Peyer's patch (tissue), 4 donors: ENCODE measurements at regions not wholly inside any gene's neighbourhood (a gene's known extent, or its start where the extent isn't known, plus 50 kb on each side); places are given as distances from the start of the nearest gene placed in this dataset.

Experiments used
- DNase-seq, 3 donors: peaks; one replicate each; pipeline ENCODE4 v3.0.0-alpha.2; 2017 to 2019
- H3K27ac ChIP-seq, 4 donors: fragments of 200-600 bp; sonication (generic); one replicate each; pipeline ENCODE4 v1.5.1; 2016 to 2019
- H3K27me3 ChIP-seq, 2 donors: fragments of 200-600 bp; sonication (generic); one replicate each; pipeline ENCODE4 v1.5.1; 2019
- H3K36me3 ChIP-seq, 3 donors: fragments of 200-600 bp; sonication (generic); one replicate each; pipeline ENCODE4 v1.5.1; 2016 to 2019
- H3K4me1 ChIP-seq, 4 donors: fragments of 200-600 bp; sonication (generic); one replicate each; pipeline ENCODE4 v1.5.1; 2016 to 2019
- H3K4me3 ChIP-seq, 4 donors: fragments of 200-600 bp; sonication (generic); 1 replicate in 3 of 4; 2 replicates in 1 of 4; pipeline ENCODE4 v1.5.1; 2016 to 2019; ENCODE audit warnings: mild to moderate bottlenecking in 1 of 4
- H3K9me3 ChIP-seq, 4 donors: fragments of 200-600 bp; sonication (generic); one replicate each; pipeline ENCODE4 v1.5.1; 2016 to 2019; ENCODE audit warnings: mild to moderate bottlenecking in 1 of 4
- POLR2A ChIP-seq, 2 donors: fragments of 450-650 bp; IDR thresholded peaks; one replicate each; pipeline ENCODE4 v1.5.1; 2017; ENCODE audit warnings: antibody characterized with exemption in 2 of 2, mild to moderate bottlenecking in 2 of 2, moderate library complexity in 2 of 2
- TF ChIP-seq, protein P1 (sequence below), 6 experiments: fragments of 450-650 bp in 4 of 6; fragments of 200-600 bp in 2 of 6; sonication (generic) in 1 of 6; IDR thresholded peaks; one replicate each; pipeline ENCODE4 v1.5.1; 2017 to 2019; ENCODE audit warnings: antibody characterized with exemption in 6 of 6, mild to moderate bottlenecking in 3 of 6, moderate library complexity in 1 of 6

DNA sequence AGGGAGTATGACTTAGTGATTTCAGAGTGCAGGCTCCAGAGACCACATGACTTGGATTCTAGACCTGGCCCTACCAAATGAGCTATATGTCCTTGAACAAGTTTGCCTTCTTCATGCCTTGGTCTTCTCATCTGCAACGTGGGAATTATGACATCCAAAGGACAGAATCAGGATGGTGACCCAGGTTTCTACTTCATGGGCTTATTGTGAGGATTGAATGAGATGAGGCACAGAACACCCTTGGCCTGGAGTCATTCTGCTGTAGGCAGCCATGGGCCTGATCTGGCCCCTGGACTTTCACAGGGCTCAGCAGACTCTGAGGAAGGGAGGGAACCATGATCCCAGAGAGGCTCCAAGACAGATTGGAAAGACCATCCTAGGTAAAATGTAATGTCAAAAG lies 85.6 kb upstream of the HAAO start:
- no peak for TF ChIP-seq POLR2A (IDR thresholded peaks at IDR 0.05)
- TF ChIP-seq, protein P1, sequence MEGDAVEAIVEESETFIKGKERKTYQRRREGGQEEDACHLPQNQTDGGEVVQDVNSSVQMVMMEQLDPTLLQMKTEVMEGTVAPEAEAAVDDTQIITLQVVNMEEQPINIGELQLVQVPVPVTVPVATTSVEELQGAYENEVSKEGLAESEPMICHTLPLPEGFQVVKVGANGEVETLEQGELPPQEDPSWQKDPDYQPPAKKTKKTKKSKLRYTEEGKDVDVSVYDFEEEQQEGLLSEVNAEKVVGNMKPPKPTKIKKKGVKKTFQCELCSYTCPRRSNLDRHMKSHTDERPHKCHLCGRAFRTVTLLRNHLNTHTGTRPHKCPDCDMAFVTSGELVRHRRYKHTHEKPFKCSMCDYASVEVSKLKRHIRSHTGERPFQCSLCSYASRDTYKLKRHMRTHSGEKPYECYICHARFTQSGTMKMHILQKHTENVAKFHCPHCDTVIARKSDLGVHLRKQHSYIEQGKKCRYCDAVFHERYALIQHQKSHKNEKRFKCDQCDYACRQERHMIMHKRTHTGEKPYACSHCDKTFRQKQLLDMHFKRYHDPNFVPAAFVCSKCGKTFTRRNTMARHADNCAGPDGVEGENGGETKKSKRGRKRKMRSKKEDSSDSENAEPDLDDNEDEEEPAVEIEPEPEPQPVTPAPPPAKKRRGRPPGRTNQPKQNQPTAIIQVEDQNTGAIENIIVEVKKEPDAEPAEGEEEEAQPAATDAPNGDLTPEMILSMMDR (IDR thresholded peaks at IDR 0.05), result no peak
- Histone ChIP-seq H3K36me3 (no peaks in the 10 kb centered on the region), H3K27ac (peak overlapping the region in 2 of 4 donors; percentile 65 to 82), H3K4me1 (peaks cover 0 to 15% (median 2%) of the 10 kb centered on the region in 4 donors), H3K9me3 (no peaks in the 10 kb centered on the region), H3K27me3 (no peaks in the 10 kb centered on the region), H3K4me3 (no peak overlapping the region)
- DNase-seq, result peak in 1 of 3 donors; percentile 10

DNA sequence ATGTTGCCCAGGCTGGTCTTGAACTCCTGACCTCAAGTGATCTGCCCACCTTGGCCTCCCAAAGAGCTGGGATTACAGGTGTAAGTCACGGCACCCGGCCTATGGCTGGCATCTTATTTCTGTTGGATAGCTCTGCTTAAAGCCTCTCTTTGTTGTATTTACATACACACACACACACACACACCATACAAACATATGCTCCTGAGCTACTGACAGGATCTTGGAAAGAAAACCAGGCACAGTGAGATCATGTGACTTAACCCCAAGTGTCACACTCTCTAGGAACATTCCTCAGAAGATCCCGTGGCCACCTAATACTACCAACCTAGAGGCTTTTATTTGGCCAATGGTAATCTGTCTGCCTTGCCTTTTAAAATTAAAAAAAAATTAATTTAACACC lies 85.1 kb upstream of the HAAO start:
- no peaks in the 10 kb centered on the region for H3K36me3 ChIP-seq
- no peaks in the 10 kb centered on the region for H3K9me3 ChIP-seq
- no peak for DNase-seq
- no peak overlapping the region for H3K4me3 ChIP-seq
- peaks cover 0 to 15% (median 2%) of the 10 kb centered on the region in 4 donors for H3K4me1 ChIP-seq
- TF ChIP-seq POLR2A (IDR thresholded peaks at IDR 0.05), result no peak
- TF ChIP-seq, protein P1 (IDR thresholded peaks at IDR 0.05), result no peak
- peak overlapping the region in 1 of 4 donors; percentile 82 for H3K27ac ChIP-seq
- no peaks in the 10 kb centered on the region for H3K27me3 ChIP-seq

DNA sequence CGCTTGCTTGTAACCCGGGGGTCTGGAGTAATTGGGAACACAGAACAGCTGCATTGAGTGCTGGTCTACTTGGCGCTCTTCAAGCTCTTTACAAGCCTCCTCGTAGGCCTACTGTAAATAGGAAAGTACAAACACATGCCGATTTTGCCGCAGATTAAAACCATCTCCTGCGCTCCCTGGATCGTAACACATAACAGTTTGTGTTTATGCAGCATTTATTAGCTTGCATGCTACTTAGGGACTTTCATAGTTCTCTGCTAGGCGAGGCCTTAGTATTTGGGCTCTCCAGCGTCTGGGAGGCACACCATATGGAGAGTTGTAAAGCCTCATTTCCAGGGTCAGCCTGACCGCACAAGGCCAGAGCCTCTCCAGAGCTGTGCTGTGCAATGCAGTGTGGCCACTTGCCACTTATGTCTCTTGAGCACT lies 84.0 kb upstream of the HAAO start:
- Histone ChIP-seq H3K4me1 (peaks cover 0 to 12% (median 2%) of the 10 kb centered on the region in 4 donors), H3K4me3 (no peak overlapping the region), H3K36me3 (no peaks in the 10 kb centered on the region), H3K27me3 (no peaks in the 10 kb centered on the region), H3K9me3 (no peaks in the 10 kb centered on the region), H3K27ac (peak overlapping the region; percentile 53 to 82 (median 62))
- TF ChIP-seq, protein P1 (IDR thresholded peaks at IDR 0.05), result no peak
- no peak for TF ChIP-seq POLR2A (IDR thresholded peaks at IDR 0.05)
- DNase-seq, result peak in 1 of 3 donors; percentile 45

DNA sequence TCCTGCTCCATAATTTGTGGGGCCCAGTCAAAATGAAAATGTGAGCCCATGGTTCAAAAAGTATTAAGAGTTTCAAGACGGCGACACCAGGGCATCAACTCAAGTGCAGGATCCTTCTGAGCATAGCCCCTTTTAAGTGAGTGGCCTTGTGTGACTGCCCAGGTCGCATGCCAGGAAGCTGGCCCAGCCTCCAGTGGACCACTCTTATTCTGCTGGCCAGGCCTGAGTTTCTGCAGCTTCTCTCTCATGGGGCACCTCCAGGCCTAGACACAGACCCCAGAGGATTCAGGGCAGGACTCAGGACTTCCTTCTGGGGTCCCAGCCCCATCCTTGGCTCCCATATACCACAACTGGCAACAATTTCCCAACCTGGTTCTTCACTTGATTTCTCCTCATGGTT lies 83.5 kb upstream of the HAAO start:
- DNase-seq, result no peak
- H3K27me3 ChIP-seq, result no peaks in the 10 kb centered on the region
- H3K9me3 ChIP-seq, result no peaks in the 10 kb centered on the region
- H3K36me3 ChIP-seq, result no peaks in the 10 kb centered on the region
- no peak for TF ChIP-seq POLR2A (IDR thresholded peaks at IDR 0.05)
- TF ChIP-seq, protein P1 (IDR thresholded peaks at IDR 0.05), result no peak
- peak overlapping the region; percentile 53 to 82 (median 62) for H3K27ac ChIP-seq
- peaks cover 0 to 9% (median 2%) of the 10 kb centered on the region in 4 donors for H3K4me1 ChIP-seq
- H3K4me3 ChIP-seq, result no peak overlapping the region

DNA sequence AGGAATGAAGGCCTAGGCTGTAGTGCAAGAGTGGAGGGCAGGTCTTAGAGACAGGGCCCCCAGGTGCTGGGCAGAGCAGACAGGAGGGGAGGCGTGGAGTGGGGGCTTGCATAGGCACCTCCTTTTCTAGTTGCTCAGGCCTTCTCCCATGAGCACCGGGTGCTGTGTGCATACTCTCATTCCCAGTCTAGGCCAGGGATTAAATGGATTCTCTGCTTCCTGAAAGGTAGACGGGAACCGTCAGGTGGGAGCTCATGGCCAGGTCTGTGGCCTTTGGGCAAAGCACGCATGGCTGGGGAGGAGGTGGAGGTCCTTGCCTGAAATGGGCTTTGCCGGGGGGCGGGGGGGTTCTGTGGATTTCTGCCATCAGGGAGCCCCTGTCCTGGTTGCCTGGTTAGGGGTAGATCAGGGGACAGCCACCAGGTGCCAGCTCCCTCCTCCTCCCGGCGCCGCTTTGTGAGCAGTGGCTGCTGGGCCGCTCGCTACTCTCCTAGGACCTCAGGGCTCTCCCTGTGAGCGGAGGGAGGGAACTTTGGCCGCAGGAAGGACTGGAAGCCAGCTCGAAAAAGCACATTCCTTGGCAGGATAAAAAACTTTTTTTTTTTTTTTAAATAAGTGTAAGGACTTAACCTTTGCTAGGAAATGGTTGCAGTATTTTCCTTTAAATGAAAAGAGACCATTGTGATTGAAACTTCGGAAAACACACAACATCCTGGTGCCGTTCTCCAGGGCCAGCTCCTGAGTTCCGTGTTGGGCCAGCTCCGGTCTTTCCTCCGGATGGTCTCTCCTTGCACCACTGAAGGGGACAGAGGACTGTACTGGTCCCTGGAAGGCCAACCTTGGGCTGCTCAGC lies 82.8 kb upstream of the HAAO start:
- H3K27me3 ChIP-seq, result no peaks in the 10 kb centered on the region
- H3K36me3 ChIP-seq, result no peaks in the 10 kb centered on the region
- TF ChIP-seq, protein P1 (IDR thresholded peaks at IDR 0.05), result no peak
- DNase-seq, result peak in 1 of 3 donors; percentile 49
- H3K27ac ChIP-seq, result peak overlapping the region; percentile 59 to 82 (median 71)
- H3K4me1 ChIP-seq, result peaks cover 0 to 9% (median 2%) of the 10 kb centered on the region in 4 donors
- no peak overlapping the region for H3K4me3 ChIP-seq
- H3K9me3 ChIP-seq, result no peaks in the 10 kb centered on the region
